Fibroblast of lung (primary cell): ENCODE measurements at regions not wholly inside any gene's neighbourhood (a gene's known extent, or its start where the extent isn't known, plus 50 kb on each side); places are given as distances from the start of the nearest gene placed in this dataset.

ENCODE experiments used
- DNase-seq, 2 donors: peaks; one replicate each; pipeline versions ENCODE4 v3.0.0 to v3.0.0-alpha.2; 2010; ENCODE audit warnings: low read depth in 2 of 2
- H2AFZ ChIP-seq: 2 replicates; pipeline ENCODE4 v1.5.1; 2012; ENCODE audit warnings: low read length, control low read depth, inconsistent platforms
- H3K27ac ChIP-seq: 2 replicates; pipeline ENCODE4 v1.5.1; 2011; ENCODE audit warnings: low read length, control low read depth; ENCODE audit not compliant: insufficient read depth
- H3K27me3 ChIP-seq: 2 replicates; pipeline ENCODE4 v1.5.1; 2011; ENCODE audit warnings: mild to moderate bottlenecking, low read length; ENCODE audit not compliant: control insufficient read depth, insufficient read depth
- H3K36me3 ChIP-seq: 2 replicates; pipeline ENCODE4 v1.5.1; 2011; ENCODE audit warnings: low read length; ENCODE audit not compliant: control insufficient read depth, insufficient read depth
- H3K4me1 ChIP-seq: 2 replicates; pipeline ENCODE4 v1.5.1; 2011; ENCODE audit warnings: low read length; ENCODE audit not compliant: control insufficient read depth, insufficient read depth; ENCODE audit errors: extremely low read depth
- H3K4me2 ChIP-seq: 2 replicates; pipeline ENCODE4 v1.5.1; 2011; ENCODE audit warnings: low read length, control low read depth; ENCODE audit not compliant: insufficient read depth; ENCODE audit errors: extremely low read depth
- H3K4me3 ChIP-seq, 4 experiments: fragments of 200-600 bp in 1 of 4; sonication (generic) in 1 of 4; replicated peaks in 1 of 4; 2 replicates each; pipeline ENCODE4 v1.5.1; 2011 to 2016; ENCODE audit warnings: low read length in 4 of 4, low read depth in 3 of 4, mild to moderate bottlenecking in 3 of 4, control low read depth in 2 of 4, inconsistent platforms in 1 of 4, mixed read lengths in 1 of 4; ENCODE audit not compliant: insufficient read depth in 1 of 4; ENCODE audit errors: control extremely low read depth in 1 of 4
- H3K79me2 ChIP-seq: 2 replicates; pipeline ENCODE4 v1.5.1; 2012; ENCODE audit warnings: mild to moderate bottlenecking, low read length, inconsistent platforms; ENCODE audit not compliant: control insufficient read depth, insufficient read depth
- H3K9ac ChIP-seq: 2 replicates; pipeline ENCODE4 v1.5.1; 2011; ENCODE audit warnings: mild to moderate bottlenecking, low read length, control low read depth; ENCODE audit not compliant: insufficient read depth
- H3K9me3 ChIP-seq: 2 replicates; pipeline ENCODE4 v1.5.1; 2012; ENCODE audit warnings: low read depth, low read length; ENCODE audit not compliant: control insufficient read depth, insufficient read depth
- H4K20me1 ChIP-seq: 2 replicates; pipeline ENCODE4 v1.5.1; 2011; ENCODE audit warnings: low read length; ENCODE audit not compliant: control insufficient read depth, insufficient read depth; ENCODE audit errors: extremely low read depth
- CTCF ChIP-seq, 2 donors: IDR thresholded peaks in 1 of 2; conservative IDR thresholded peaks in 1 of 2; 1 replicate in 1 of 2; 2 replicates in 1 of 2; pipeline ENCODE4 v1.5.1; 2011 to 2012; ENCODE audit warnings: low read length in 2 of 2, control low read depth in 1 of 2, inconsistent platforms in 1 of 2, low read depth in 1 of 2, mild to moderate bottlenecking in 1 of 2
- EZH2 ChIP-seq: IDR thresholded peaks from 2 replicates; pipeline ENCODE4 v1.5.1; 2012; ENCODE audit warnings: low read length, control low read depth, mild to moderate bottlenecking; ENCODE audit errors: missing control alignments

- Histone ChIP-seq H3K4me1 (peaks cover 23% of the 10 kb centered on the region), H3K79me2 (no peaks in the 10 kb centered on the region), H3K36me3 (no peaks in the 10 kb centered on the region), H3K27me3 (no peaks in the 10 kb centered on the region), H2AFZ (no peak overlapping the region), H3K27ac (no peak overlapping the region), H3K4me2 (no peak overlapping the region), H3K9me3 (no peaks in the 10 kb centered on the region), H3K9ac (no peak overlapping the region), H4K20me1 (no peaks in the 10 kb centered on the region), H3K4me3 (no peak overlapping the region)
- no peak for TF ChIP-seq CTCF (conservative IDR thresholded peaks at IDR 0.05 in 1 of 2, IDR thresholded peaks at IDR 0.05 in 1 of 2; ENCODE audit: low read depth in 1 of 2, low read length in 2 of 2)
- TF ChIP-seq EZH2, result no peak
- DNase-seq, result no peak
Observed at GRCh38 chr13:31943591-31943990, 88.0 kb upstream of the FRY start.

GRCh38 chr13:31944262-31945160 is 87.1 kb upstream of the FRY start:
- no peak overlapping the region for H3K4me3 ChIP-seq
- no peak overlapping the region for H3K4me2 ChIP-seq
- H4K20me1 ChIP-seq, result no peaks in the 10 kb centered on the region
- TF ChIP-seq CTCF (conservative IDR thresholded peaks at IDR 0.05 in 1 of 2, IDR thresholded peaks at IDR 0.05 in 1 of 2; ENCODE audit: low read depth in 1 of 2, low read length in 2 of 2) (no peak), EZH2 (no peak)
- H2AFZ ChIP-seq, result no peak overlapping the region
- H3K4me1 ChIP-seq, result peaks cover 23% of the 10 kb centered on the region
- H3K79me2 ChIP-seq, result no peaks in the 10 kb centered on the region
- DNase-seq, result no peak
- H3K27ac ChIP-seq, result peak overlapping the region; percentile 46
- H3K27me3 ChIP-seq, result no peaks in the 10 kb centered on the region
- no peaks in the 10 kb centered on the region for H3K36me3 ChIP-seq
- no peaks in the 10 kb centered on the region for H3K9me3 ChIP-seq
- no peak overlapping the region for H3K9ac ChIP-seq

- Histone ChIP-seq H3K9ac (no peak overlapping the region), H3K9me3 (no peaks in the 10 kb centered on the region), H2AFZ (no peak overlapping the region), H3K36me3 (no peaks in the 10 kb centered on the region), H3K4me2 (peak overlapping the region; percentile 32), H4K20me1 (no peaks in the 10 kb centered on the region), H3K4me3 (no peak overlapping the region), H3K27me3 (no peaks in the 10 kb centered on the region), H3K79me2 (no peaks in the 10 kb centered on the region), H3K27ac (peak overlapping the region; percentile 46), H3K4me1 (peaks cover 23% of the 10 kb centered on the region)
- DNase-seq, result peak; percentile 74 to 90
- TF ChIP-seq EZH2, result no peak
Observed at GRCh38 chr13:31945202-31945961, 86.2 kb upstream of the FRY start.
